Mesendoderm (in vitro differentiated cells): ENCODE measurements at regions not wholly inside any gene's neighbourhood (a gene's known extent, or its start where the extent isn't known, plus 50 kb on each side); places are given as distances from the start of the nearest gene placed in this dataset.

Experiments
- DNase-seq: peaks from one replicate; pipeline ENCODE4 v3.0.0; 2013
- H2AK5ac ChIP-seq: 2 replicates; pipeline ENCODE4 v1.6.1; 2013; ENCODE audit warnings: low read length, inconsistent platforms
- H2BK120ac ChIP-seq: 2 replicates; pipeline ENCODE4 v1.6.1; 2013; ENCODE audit warnings: low read depth, mild to moderate bottlenecking, low read length, moderate library complexity, mixed read lengths
- H2BK15ac ChIP-seq: replicated peaks from 2 replicates; pipeline ENCODE4 v1.6.1; 2013; ENCODE audit warnings: low read depth, mild to moderate bottlenecking, moderate library complexity
- H2BK5ac ChIP-seq: 2 replicates; pipeline ENCODE4 v1.6.1; 2013; ENCODE audit warnings: low read length, inconsistent platforms
- H3K18ac ChIP-seq: 2 replicates; pipeline ENCODE4 v1.6.1; 2013; ENCODE audit warnings: mild to moderate bottlenecking, low read length, mixed read lengths
- H3K23ac ChIP-seq: one replicate; pipeline ENCODE4 v1.6.1; 2013; ENCODE audit warnings: low read length
- H3K27ac ChIP-seq: 2 replicates; pipeline ENCODE4 v1.5.1; 2013; ENCODE audit warnings: low read depth, mild to moderate bottlenecking, inconsistent platforms, low read length, moderate library complexity
- H3K27me3 ChIP-seq: 2 replicates; pipeline ENCODE4 v1.6.1; 2013; ENCODE audit warnings: low read length, control low read depth, mild to moderate bottlenecking, inconsistent platforms; ENCODE audit not compliant: insufficient read depth, poor library complexity
- H3K36me3 ChIP-seq: 2 replicates; pipeline ENCODE4 v1.6.1; 2013; ENCODE audit warnings: low read length, inconsistent platforms; ENCODE audit not compliant: control insufficient read depth, insufficient read depth
- H3K4ac ChIP-seq: one replicate; pipeline ENCODE4 v1.6.1; 2013; ENCODE audit warnings: low read depth, mild to moderate bottlenecking, low read length, moderate library complexity
- H3K4me1 ChIP-seq: 2 replicates; pipeline ENCODE4 v1.6.1; 2013; ENCODE audit warnings: low read depth, low read length, inconsistent platforms; ENCODE audit not compliant: control insufficient read depth
- H3K4me2 ChIP-seq: 2 replicates; pipeline ENCODE4 v1.6.1; 2013; ENCODE audit warnings: low read length
- H3K4me3 ChIP-seq: 2 replicates; pipeline ENCODE4 v1.5.1; 2013; ENCODE audit warnings: mild to moderate bottlenecking, low read length
- H3K56ac ChIP-seq: one replicate; pipeline ENCODE4 v1.6.1; 2013; ENCODE audit warnings: low read length
- H3K79me1 ChIP-seq: 2 replicates; pipeline ENCODE4 v1.6.1; 2013; ENCODE audit warnings: low read length, inconsistent platforms
- H3K79me2 ChIP-seq: 2 replicates; pipeline ENCODE4 v1.6.1; 2013; ENCODE audit warnings: mild to moderate bottlenecking, low read length; ENCODE audit not compliant: control insufficient read depth, insufficient read depth
- H3K9ac ChIP-seq: 2 replicates; pipeline ENCODE4 v1.6.1; 2013; ENCODE audit warnings: low read length, inconsistent platforms
- H4K5ac ChIP-seq: one replicate; pipeline ENCODE4 v1.6.1; 2013; ENCODE audit warnings: low read length
- H4K8ac ChIP-seq: one replicate; pipeline ENCODE4 v1.6.1; 2013; ENCODE audit warnings: low read depth, mild to moderate bottlenecking, control low read depth, low read length, moderate library complexity
- WGBS: extraction: QIAGEN DNeasy Blood & Tissue Kit; methylation state at CpG from one replicate; pipeline ENCODE4 v1.1.7; 2013; ENCODE audit warnings: low lambda C conversion rate, missing lambda C conversion rate; ENCODE audit not compliant: insufficient coverage; ENCODE audit errors: extremely low coverage; 5-methylcytosine and 5-hydroxymethylcytosine counted together

GRCh38 chr5:164560216-164560615 is 1054.8 kb downstream of the MAT2B start:
- H3K27ac ChIP-seq: no peak overlapping the region
- H3K23ac ChIP-seq: no peak overlapping the region
- H3K4me2 ChIP-seq: no peak overlapping the region
- H3K36me3 ChIP-seq: no peaks in the 10 kb centered on the region
- H2AK5ac ChIP-seq: no peak overlapping the region
- H4K8ac ChIP-seq: no peak overlapping the region
- H2BK15ac ChIP-seq: no peak overlapping the region
- no peaks in the 10 kb centered on the region for H3K27me3 ChIP-seq
- no peak overlapping the region for H3K9ac ChIP-seq
- no peak overlapping the region for H3K4me3 ChIP-seq
- H3K79me1 ChIP-seq: no peaks in the 10 kb centered on the region
- no peak overlapping the region for H2BK120ac ChIP-seq
- no peak for DNase-seq
- H3K56ac ChIP-seq: no peak overlapping the region
- H2BK5ac ChIP-seq: no peak overlapping the region
- no peaks in the 10 kb centered on the region for H3K4me1 ChIP-seq
- H4K5ac ChIP-seq: no peak overlapping the region
- H3K18ac ChIP-seq: no peak overlapping the region
- no peak overlapping the region for H3K4ac ChIP-seq
- H3K79me2 ChIP-seq: no peaks in the 10 kb centered on the region
- no CpG with 5 or more reads among the region's 4 CpGs for WGBS

DNA sequence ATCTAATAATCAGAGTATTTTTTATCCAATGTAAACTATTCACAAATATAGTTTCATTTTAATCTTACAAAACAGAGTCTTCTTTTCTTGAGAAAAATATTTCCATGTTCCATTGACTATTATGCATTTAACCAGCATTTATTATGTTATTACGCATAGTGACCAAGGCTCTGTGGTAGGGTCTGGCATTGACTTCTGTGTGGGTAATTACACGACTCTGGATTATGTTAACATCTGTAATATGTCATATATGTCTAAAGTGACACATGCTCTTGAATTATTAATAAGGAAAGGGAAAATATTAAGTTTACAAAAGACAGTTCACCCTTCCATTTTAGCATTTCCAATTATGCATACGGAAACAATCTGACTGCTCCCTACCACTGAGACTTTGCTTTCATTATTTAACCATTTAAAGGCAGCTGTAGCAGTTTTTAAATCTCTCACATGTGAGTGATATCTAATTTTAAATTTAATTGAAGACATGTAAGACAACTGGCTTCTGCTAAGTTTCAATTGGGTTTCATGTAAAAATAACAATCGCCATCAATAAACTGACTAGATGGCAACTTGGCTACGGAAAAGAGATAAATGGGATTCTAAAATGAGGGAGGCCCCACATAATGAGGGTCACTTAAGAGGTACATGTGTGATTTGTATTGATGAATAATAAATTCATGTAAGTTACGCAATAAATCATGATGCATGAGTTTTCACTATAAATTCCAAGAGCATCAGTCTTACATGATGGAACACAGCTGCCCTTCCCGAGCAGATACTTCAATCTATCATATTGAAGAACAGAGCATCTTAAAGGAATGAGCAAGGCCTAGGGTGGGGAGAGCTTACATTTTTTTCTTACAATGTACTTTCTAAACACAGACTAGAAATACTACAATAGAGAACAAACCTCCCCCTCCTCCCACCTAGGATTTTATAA is 1056.8 kb downstream of the MAT2B start:
- Histone ChIP-seq H3K18ac (peak overlapping the region; percentile 60), H3K27me3 (no peaks in the 10 kb centered on the region), H3K79me2 (no peaks in the 10 kb centered on the region), H3K23ac (no peak overlapping the region), H3K36me3 (no peaks in the 10 kb centered on the region), H4K8ac (no peak overlapping the region), H3K4me2 (no peak overlapping the region), H2BK120ac (no peak overlapping the region), H3K9ac (no peak overlapping the region), H3K4ac (no peak overlapping the region), H3K4me1 (no peaks in the 10 kb centered on the region), H3K4me3 (no peak overlapping the region), H2BK15ac (no peak overlapping the region), H3K56ac (no peak overlapping the region), H3K27ac (no peak overlapping the region), H2AK5ac (no peak overlapping the region), H4K5ac (no peak overlapping the region), H3K79me1 (no peaks in the 10 kb centered on the region), H2BK5ac (no peak overlapping the region)
- no CpG with 5 or more reads among the region's 7 CpGs for WGBS
- no peak for DNase-seq

DNA sequence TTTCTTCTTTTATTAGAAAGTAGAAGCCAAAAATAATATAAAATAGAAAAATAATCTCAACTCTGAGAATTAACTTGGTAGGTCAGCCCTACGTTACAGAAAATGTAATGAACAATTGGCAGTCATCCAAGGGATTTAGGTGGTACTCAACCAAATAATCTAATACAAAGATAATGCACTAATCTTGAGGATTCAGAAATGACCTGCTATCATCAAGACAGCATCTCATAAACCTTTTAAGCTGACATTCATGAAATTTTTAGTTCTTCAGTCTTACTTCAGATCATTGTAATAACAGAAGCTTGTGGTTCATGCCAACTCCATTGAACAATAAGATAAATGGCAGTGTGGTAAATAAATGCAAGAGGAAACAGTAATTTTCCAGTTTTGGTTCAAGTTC is 1058.0 kb downstream of the MAT2B start:
- H3K36me3 ChIP-seq: no peaks in the 10 kb centered on the region
- H3K18ac ChIP-seq: no peak overlapping the region
- no peak overlapping the region for H2BK15ac ChIP-seq
- H3K27me3 ChIP-seq: no peaks in the 10 kb centered on the region
- no peak overlapping the region for H2BK120ac ChIP-seq
- no peaks in the 10 kb centered on the region for H3K79me1 ChIP-seq
- H4K8ac ChIP-seq: no peak overlapping the region
- no CpG with 5 or more reads among the region's 1 CpG for WGBS
- H3K9ac ChIP-seq: no peak overlapping the region
- H3K4ac ChIP-seq: no peak overlapping the region
- H4K5ac ChIP-seq: no peak overlapping the region
- no peak overlapping the region for H2AK5ac ChIP-seq
- no peaks in the 10 kb centered on the region for H3K79me2 ChIP-seq
- no peak overlapping the region for H3K23ac ChIP-seq
- no peak overlapping the region for H3K4me3 ChIP-seq
- H3K56ac ChIP-seq: no peak overlapping the region
- H3K4me1 ChIP-seq: no peaks in the 10 kb centered on the region
- no peak overlapping the region for H2BK5ac ChIP-seq
- no peak overlapping the region for H3K27ac ChIP-seq
- H3K4me2 ChIP-seq: no peak overlapping the region
- no peak for DNase-seq

GRCh38 chr5:164573397-164573796 is 1068.0 kb downstream of the MAT2B start:
- WGBS: no CpG with 5 or more reads among the region's 2 CpGs
- no peak overlapping the region for H2BK15ac ChIP-seq
- no peak overlapping the region for H2BK5ac ChIP-seq

DNA sequence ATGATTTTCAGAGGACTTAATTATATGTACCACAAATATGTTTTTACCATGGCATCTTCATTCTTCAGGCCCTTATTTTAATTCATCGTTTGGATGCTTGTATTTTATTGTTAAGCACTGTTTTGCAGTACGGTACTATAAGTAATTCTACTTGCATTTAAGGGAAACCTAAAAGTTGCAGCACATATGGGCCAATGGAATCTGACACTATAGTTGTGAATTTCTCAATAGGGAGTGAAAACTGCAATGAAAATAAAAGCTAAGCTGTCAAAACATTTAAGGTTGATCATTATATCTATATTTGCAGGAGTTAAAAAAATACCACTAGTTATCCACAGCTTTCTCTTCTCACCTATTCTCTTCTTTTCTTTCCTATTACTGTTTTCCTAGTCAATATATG is 1071.8 kb downstream of the MAT2B start:
- Histone ChIP-seq H2BK120ac (no peak overlapping the region), H2BK5ac (no peak overlapping the region), H3K4me1 (no peaks in the 10 kb centered on the region), H4K8ac (no peak overlapping the region), H3K18ac (no peak overlapping the region), H3K4me3 (no peak overlapping the region), H3K23ac (no peak overlapping the region), H3K27me3 (no peaks in the 10 kb centered on the region), H3K36me3 (no peaks in the 10 kb centered on the region), H2AK5ac (no peak overlapping the region), H4K5ac (no peak overlapping the region), H3K27ac (no peak overlapping the region), H3K79me1 (no peaks in the 10 kb centered on the region), H3K4me2 (no peak overlapping the region), H3K9ac (no peak overlapping the region), H3K79me2 (no peaks in the 10 kb centered on the region), H3K56ac (no peak overlapping the region), H3K4ac (no peak overlapping the region), H2BK15ac (no peak overlapping the region)
- no peak for DNase-seq
- WGBS: no CpG with 5 or more reads among the region's 2 CpGs

More at GRCh38 chr5:164573397-164573796, 1068.0 kb downstream of the MAT2B start:
- no peak overlapping the region for H3K27ac ChIP-seq
- no peak overlapping the region for H3K4ac ChIP-seq
- H3K4me2 ChIP-seq: no peak overlapping the region
- H3K4me3 ChIP-seq: no peak overlapping the region
- no peak overlapping the region for H4K8ac ChIP-seq
- no peaks in the 10 kb centered on the region for H3K27me3 ChIP-seq
- H2BK120ac ChIP-seq: no peak overlapping the region
- H3K36me3 ChIP-seq: no peaks in the 10 kb centered on the region
- H3K56ac ChIP-seq: no peak overlapping the region
- no peaks in the 10 kb centered on the region for H3K4me1 ChIP-seq
- H3K9ac ChIP-seq: no peak overlapping the region
- H3K23ac ChIP-seq: no peak overlapping the region
- H4K5ac ChIP-seq: no peak overlapping the region
- DNase-seq: no peak
- H2AK5ac ChIP-seq: no peak overlapping the region
- H3K18ac ChIP-seq: no peak overlapping the region
- no peaks in the 10 kb centered on the region for H3K79me1 ChIP-seq
- no peaks in the 10 kb centered on the region for H3K79me2 ChIP-seq
